ENCODE measurements at regions not wholly inside any gene's neighbourhood (a gene's known extent, or its start where the extent isn't known, plus 50 kb on each side); places are given as distances from the start of the nearest gene placed in this dataset.

GRCh38 chr12:77777274-77777673 lies 53.4 kb upstream of the NAV3 start:
- no peaks in the 10 kb centered on the region for H3K27me3 ChIP-seq (replicated peaks in 1 of 2; ENCODE audit: control insufficient read depth in 2 of 2, extremely low read depth in 1 of 2, insufficient read depth in 2 of 2, low read length in 1 of 2)
- ChIA-PET POLR2A (no interaction called here), CTCF (no interaction called here)
- Mint-ChIP-seq H3K4me3 (no peak overlapping the region), H3K27me3 (no peaks in the 10 kb centered on the region), H3K27ac (no peak overlapping the region), H3K4me1 (no peaks in the 10 kb centered on the region), H3K9me3 (peaks cover 3 to 15% (median 4%) of the 10 kb centered on the region in 3 donors), H3K36me3 (no peaks in the 10 kb centered on the region)
- H3K9me3 ChIP-seq = no peaks in the 10 kb centered on the region
- no peaks in the 10 kb centered on the region for H3K36me3 ChIP-seq (ENCODE audit: control insufficient read depth in 2 of 2, extremely low read depth in 1 of 2, insufficient read depth in 1 of 2, low read length in 1 of 2)
- no peak overlapping the region for H3K4me3 ChIP-seq (ENCODE audit: control insufficient read depth in 1 of 2, extremely low read depth in 1 of 2, low read length in 1 of 2)
- H3K27ac ChIP-seq (ENCODE audit: low read length) = no peak overlapping the region
- no peaks in the 10 kb centered on the region for H3K4me1 ChIP-seq (ENCODE audit: control insufficient read depth in 1 of 2, extremely low read depth in 1 of 2, insufficient read depth in 2 of 2, low read length in 2 of 2)
- no peak for ATAC-seq (replicated peaks in 1 of 4)
- no peak for DNase-seq
- WGBS (ENCODE audit: insufficient coverage) = no CpG with 5 or more reads among the region's 1 CpG

DNA sequence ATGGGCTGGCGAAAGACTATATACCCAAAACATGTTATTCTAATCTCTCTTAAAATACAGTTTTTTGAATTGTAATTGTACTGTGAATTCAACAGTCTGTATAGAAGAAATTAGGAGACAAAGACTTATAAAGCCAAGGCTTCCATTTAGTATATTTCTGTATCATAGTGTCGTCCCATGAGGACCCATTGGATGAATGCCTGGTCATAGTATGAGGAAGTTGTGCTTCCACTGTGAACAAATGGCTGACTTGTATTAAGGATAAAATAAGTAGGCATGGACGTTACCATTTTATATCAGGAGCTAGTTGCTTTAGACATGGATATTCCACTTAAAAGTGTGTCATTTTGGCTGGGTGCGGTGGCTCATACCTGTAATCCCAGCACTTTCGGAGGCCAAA lies 55.9 kb upstream of the NAV3 start:
- ChIA-PET CTCF (no interaction called here), POLR2A (no interaction called here)
- Histone ChIP-seq H3K27me3 (replicated peaks in 1 of 2; ENCODE audit: control insufficient read depth in 2 of 2, extremely low read depth in 1 of 2, insufficient read depth in 2 of 2, low read length in 1 of 2) (no peaks in the 10 kb centered on the region), H3K4me3 (ENCODE audit: control insufficient read depth in 1 of 2, extremely low read depth in 1 of 2, low read length in 1 of 2) (no peak overlapping the region), H3K27ac (ENCODE audit: low read length) (no peak overlapping the region), H3K9me3 (no peaks in the 10 kb centered on the region), H3K36me3 (ENCODE audit: control insufficient read depth in 2 of 2, extremely low read depth in 1 of 2, insufficient read depth in 1 of 2, low read length in 1 of 2) (no peaks in the 10 kb centered on the region), H3K4me1 (ENCODE audit: control insufficient read depth in 1 of 2, extremely low read depth in 1 of 2, insufficient read depth in 2 of 2, low read length in 2 of 2) (no peaks in the 10 kb centered on the region)
- H3K4me3 Mint-ChIP-seq = no peak overlapping the region
- H3K4me1 Mint-ChIP-seq = no peaks in the 10 kb centered on the region
- DNase-seq (no peak), ATAC-seq (replicated peaks in 1 of 4) (no peak)
- 71% methylated on average over 3 of the region's 5 CpGs for WGBS (ENCODE audit: insufficient coverage)
- no peak overlapping the region for H3K27ac Mint-ChIP-seq
- no peaks in the 10 kb centered on the region for H3K36me3 Mint-ChIP-seq
- H3K27me3 Mint-ChIP-seq = no peaks in the 10 kb centered on the region
- H3K9me3 Mint-ChIP-seq = peaks cover 4 to 8% (median 4%) of the 10 kb centered on the region in 3 donors

DNA sequence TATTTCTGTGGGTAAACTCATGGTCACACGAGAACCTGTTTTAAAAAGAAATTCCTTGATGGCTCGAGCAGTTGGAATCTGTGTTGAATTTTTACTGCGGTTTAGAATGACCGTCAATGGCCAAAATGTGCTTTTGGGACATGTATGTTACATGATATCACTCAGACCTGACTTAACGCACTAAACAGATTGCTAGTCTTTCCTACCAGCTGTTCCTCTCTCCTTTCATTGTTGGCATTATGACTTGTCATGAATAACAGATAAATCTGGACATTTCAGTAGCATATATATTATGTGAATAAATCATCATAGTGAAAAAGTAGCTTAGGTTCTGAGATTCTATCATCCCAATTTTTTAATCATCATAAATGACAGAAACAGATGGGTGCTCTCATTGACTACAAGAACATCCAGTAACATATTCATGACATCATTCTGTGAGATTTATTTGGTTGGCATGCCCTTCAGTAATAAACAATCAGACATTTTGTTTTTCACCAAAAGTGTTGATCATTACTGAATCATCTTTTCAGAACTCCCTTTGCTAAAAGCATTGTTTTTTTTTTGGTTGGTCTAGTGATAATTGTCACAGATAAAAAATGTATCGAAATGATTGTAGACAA lies 57.9 kb upstream of the NAV3 start:
- Mint-ChIP-seq H3K36me3 (no peaks in the 10 kb centered on the region), H3K9me3 (peaks cover 8 to 9% (median 8%) of the 10 kb centered on the region in 3 donors), H3K4me1 (no peaks in the 10 kb centered on the region), H3K27me3 (no peaks in the 10 kb centered on the region), H3K27ac (no peak overlapping the region), H3K4me3 (no peak overlapping the region)
- ChIA-PET CTCF (no interaction called here), POLR2A (no interaction called here)
- no peak overlapping the region for H3K4me3 ChIP-seq (ENCODE audit: control insufficient read depth in 1 of 2, extremely low read depth in 1 of 2, low read length in 1 of 2)
- DNase-seq = no peak
- no peak overlapping the region for H3K27ac ChIP-seq (ENCODE audit: low read length)
- H3K36me3 ChIP-seq (ENCODE audit: control insufficient read depth in 2 of 2, extremely low read depth in 1 of 2, insufficient read depth in 1 of 2, low read length in 1 of 2) = no peaks in the 10 kb centered on the region
- ATAC-seq (replicated peaks in 1 of 4) = no peak
- H3K9me3 ChIP-seq = no peaks in the 10 kb centered on the region
- no peaks in the 10 kb centered on the region for H3K4me1 ChIP-seq (ENCODE audit: control insufficient read depth in 1 of 2, extremely low read depth in 1 of 2, insufficient read depth in 2 of 2, low read length in 2 of 2)
- no peaks in the 10 kb centered on the region for H3K27me3 ChIP-seq (replicated peaks in 1 of 2; ENCODE audit: control insufficient read depth in 2 of 2, extremely low read depth in 1 of 2, insufficient read depth in 2 of 2, low read length in 1 of 2)
- WGBS (ENCODE audit: insufficient coverage) = no CpG with 5 or more reads among the region's 6 CpGs

GRCh38 chr12:77768558-77768957 lies 62.1 kb upstream of the NAV3 start:
- DNase-seq (no peak), ATAC-seq (replicated peaks in 1 of 4) (no peak)
- H3K9me3 ChIP-seq = no peaks in the 10 kb centered on the region
- H3K4me3 ChIP-seq (ENCODE audit: control insufficient read depth in 1 of 2, extremely low read depth in 1 of 2, low read length in 1 of 2) = no peak overlapping the region
- no peaks in the 10 kb centered on the region for H3K36me3 ChIP-seq (ENCODE audit: control insufficient read depth in 2 of 2, extremely low read depth in 1 of 2, insufficient read depth in 1 of 2, low read length in 1 of 2)
- H3K9me3 Mint-ChIP-seq = peaks cover 12 to 17% (median 14%) of the 10 kb centered on the region in 3 donors
- ChIA-PET CTCF (no interaction called here), POLR2A (no interaction called here)
- H3K4me3 Mint-ChIP-seq = no peak overlapping the region
- H3K4me1 Mint-ChIP-seq = no peaks in the 10 kb centered on the region
- WGBS (ENCODE audit: insufficient coverage) = 29% methylated on average over 1 of the region's 1 CpG
- H3K27me3 ChIP-seq (replicated peaks in 1 of 2; ENCODE audit: control insufficient read depth in 2 of 2, extremely low read depth in 1 of 2, insufficient read depth in 2 of 2, low read length in 1 of 2) = no peaks in the 10 kb centered on the region
- no peak overlapping the region for H3K27ac Mint-ChIP-seq
- H3K4me1 ChIP-seq (ENCODE audit: control insufficient read depth in 1 of 2, extremely low read depth in 1 of 2, insufficient read depth in 2 of 2, low read length in 2 of 2) = no peaks in the 10 kb centered on the region
- H3K27ac ChIP-seq (ENCODE audit: low read length) = no peak overlapping the region
- no peaks in the 10 kb centered on the region for H3K27me3 Mint-ChIP-seq
- no peaks in the 10 kb centered on the region for H3K36me3 Mint-ChIP-seq

DNA sequence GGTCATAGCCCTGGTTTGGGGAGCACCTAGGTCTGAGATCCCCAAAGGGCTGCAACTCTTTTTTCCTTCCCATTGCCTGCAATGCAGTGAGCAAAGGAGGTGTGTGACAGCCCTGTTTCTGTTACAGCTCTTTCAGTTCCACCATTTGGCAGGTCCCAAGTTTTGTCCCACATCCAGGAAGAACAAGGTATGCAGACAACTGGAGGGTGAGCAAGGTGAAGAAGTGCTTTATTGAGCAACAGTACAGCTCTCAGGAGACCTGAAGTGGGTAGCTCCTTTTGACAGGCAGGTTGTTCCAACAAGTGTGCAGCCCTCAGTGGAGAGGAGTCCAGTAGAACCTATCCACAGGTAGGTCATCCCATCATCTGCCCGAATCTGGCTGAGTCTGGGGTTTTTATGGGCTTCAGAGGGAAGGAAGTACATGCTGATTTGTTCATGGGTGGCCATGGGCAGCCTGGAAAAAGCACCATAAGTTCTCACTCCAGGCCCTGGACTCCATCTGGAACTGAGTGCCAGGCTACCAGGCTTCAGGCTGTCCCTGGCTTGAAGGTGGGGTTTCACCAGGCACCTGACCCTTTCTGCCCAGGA lies 62.8 kb upstream of the NAV3 start:
- no peak for DNase-seq
- Histone ChIP-seq H3K9me3 (no peaks in the 10 kb centered on the region), H3K36me3 (ENCODE audit: control insufficient read depth in 2 of 2, extremely low read depth in 1 of 2, insufficient read depth in 1 of 2, low read length in 1 of 2) (no peaks in the 10 kb centered on the region), H3K27me3 (replicated peaks in 1 of 2; ENCODE audit: control insufficient read depth in 2 of 2, extremely low read depth in 1 of 2, insufficient read depth in 2 of 2, low read length in 1 of 2) (no peaks in the 10 kb centered on the region), H3K4me3 (ENCODE audit: control insufficient read depth in 1 of 2, extremely low read depth in 1 of 2, low read length in 1 of 2) (no peak overlapping the region), H3K4me1 (ENCODE audit: control insufficient read depth in 1 of 2, extremely low read depth in 1 of 2, insufficient read depth in 2 of 2, low read length in 2 of 2) (no peaks in the 10 kb centered on the region), H3K27ac (ENCODE audit: low read length) (no peak overlapping the region)
- ChIA-PET POLR2A (no interaction called here), CTCF (no interaction called here)
- H3K4me1 Mint-ChIP-seq = no peaks in the 10 kb centered on the region
- no peaks in the 10 kb centered on the region for H3K27me3 Mint-ChIP-seq
- WGBS (ENCODE audit: insufficient coverage) = no CpG with 5 or more reads among the region's 1 CpG
- H3K27ac Mint-ChIP-seq = no peak overlapping the region
- H3K36me3 Mint-ChIP-seq = no peaks in the 10 kb centered on the region
- no peak for ATAC-seq (replicated peaks in 1 of 4)
- peaks cover 12 to 17% (median 15%) of the 10 kb centered on the region in 3 donors for H3K9me3 Mint-ChIP-seq
- no peak overlapping the region for H3K4me3 Mint-ChIP-seq

DNA sequence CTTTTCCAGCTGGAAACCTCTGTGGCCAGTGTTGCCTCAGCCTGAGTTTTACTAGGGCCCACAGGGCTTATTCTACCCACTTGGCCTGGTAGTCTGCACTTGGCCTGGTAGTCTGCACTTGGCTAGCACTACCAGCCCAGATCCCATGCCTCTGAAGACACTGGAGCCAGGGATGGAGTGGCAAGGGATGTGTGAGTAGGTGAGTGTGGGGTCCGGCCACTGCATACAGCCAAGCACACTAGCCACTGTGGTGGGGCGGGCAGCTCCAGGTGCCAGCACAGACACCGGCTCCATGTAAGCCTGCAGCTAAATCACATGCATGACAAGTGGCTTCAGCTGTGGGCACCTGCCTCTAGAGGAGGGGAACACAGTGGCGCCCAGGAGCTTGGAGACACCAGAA lies 63.4 kb upstream of the NAV3 start:
- DNase-seq (no peak), ATAC-seq (replicated peaks in 1 of 4) (no peak)
- ChIA-PET POLR2A (no interaction called here), CTCF (no interaction called here)
- Histone ChIP-seq H3K9me3 (no peaks in the 10 kb centered on the region), H3K36me3 (ENCODE audit: control insufficient read depth in 2 of 2, extremely low read depth in 1 of 2, insufficient read depth in 1 of 2, low read length in 1 of 2) (no peaks in the 10 kb centered on the region), H3K4me3 (ENCODE audit: control insufficient read depth in 1 of 2, extremely low read depth in 1 of 2, low read length in 1 of 2) (no peak overlapping the region), H3K27me3 (replicated peaks in 1 of 2; ENCODE audit: control insufficient read depth in 2 of 2, extremely low read depth in 1 of 2, insufficient read depth in 2 of 2, low read length in 1 of 2) (no peaks in the 10 kb centered on the region), H3K4me1 (ENCODE audit: control insufficient read depth in 1 of 2, extremely low read depth in 1 of 2, insufficient read depth in 2 of 2, low read length in 2 of 2) (no peaks in the 10 kb centered on the region), H3K27ac (ENCODE audit: low read length) (no peak overlapping the region)
- Mint-ChIP-seq H3K36me3 (no peaks in the 10 kb centered on the region), H3K9me3 (peaks cover 12 to 17% (median 14%) of the 10 kb centered on the region in 3 donors), H3K27me3 (no peaks in the 10 kb centered on the region), H3K4me1 (no peaks in the 10 kb centered on the region), H3K4me3 (no peak overlapping the region), H3K27ac (no peak overlapping the region)
- 96% methylated on average over 3 of the region's 4 CpGs for WGBS (ENCODE audit: insufficient coverage)

DNA sequence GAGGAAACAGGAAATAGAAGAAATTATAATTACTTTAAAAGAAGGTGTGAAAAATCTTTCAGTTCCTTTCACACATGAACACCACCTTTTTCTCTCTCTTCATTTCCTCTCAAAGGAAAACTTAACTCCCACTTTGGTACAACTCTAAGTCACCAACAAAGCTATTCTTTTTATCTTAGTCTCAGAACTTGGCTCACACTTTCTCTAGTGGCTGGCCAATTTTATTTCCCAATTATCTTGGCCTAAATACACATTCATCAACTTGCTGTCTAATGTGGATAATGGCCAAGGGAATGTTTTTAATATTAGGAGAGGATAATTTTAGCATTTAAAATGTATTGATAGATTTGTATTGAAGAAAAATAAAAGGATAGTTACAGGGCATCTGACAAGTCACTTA lies 64.5 kb upstream of the NAV3 start:
- no peaks in the 10 kb centered on the region for H3K27me3 ChIP-seq (replicated peaks in 1 of 2; ENCODE audit: control insufficient read depth in 2 of 2, extremely low read depth in 1 of 2, insufficient read depth in 2 of 2, low read length in 1 of 2)
- POLR2A ChIA-PET = no interaction called here
- DNase-seq (no peak), ATAC-seq (replicated peaks in 1 of 4) (no peak)
- Mint-ChIP-seq H3K27me3 (no peaks in the 10 kb centered on the region), H3K27ac (no peak overlapping the region), H3K36me3 (no peaks in the 10 kb centered on the region), H3K4me1 (no peaks in the 10 kb centered on the region), H3K4me3 (no peak overlapping the region), H3K9me3 (peaks cover 14 to 17% (median 15%) of the 10 kb centered on the region in 3 donors)
- H3K4me1 ChIP-seq (ENCODE audit: control insufficient read depth in 1 of 2, extremely low read depth in 1 of 2, insufficient read depth in 2 of 2, low read length in 2 of 2) = no peaks in the 10 kb centered on the region
- no peak overlapping the region for H3K27ac ChIP-seq (ENCODE audit: low read length)
- H3K4me3 ChIP-seq (ENCODE audit: control insufficient read depth in 1 of 2, extremely low read depth in 1 of 2, low read length in 1 of 2) = no peak overlapping the region
- no peaks in the 10 kb centered on the region for H3K36me3 ChIP-seq (ENCODE audit: control insufficient read depth in 2 of 2, extremely low read depth in 1 of 2, insufficient read depth in 1 of 2, low read length in 1 of 2)
- CTCF ChIA-PET = no interaction called here
- no peaks in the 10 kb centered on the region for H3K9me3 ChIP-seq

All from T-cell (primary cell).